ENCODE measurements at regions not wholly inside any gene's neighbourhood (a gene's known extent, or its start where the extent isn't known, plus 50 kb on each side); places are given as distances from the start of the nearest gene placed in this dataset.
"Not testable (repeated sequence)": the region's sequence is repeated elsewhere in the genome, so short reads cannot be mapped to it uniquely, and the experiment has no call there.

- no peak for DNase-seq (ENCODE audit: low spot score)
These were observed 552.5 kb upstream of the CRIM1 start for GRCh38 chr2:35803126-35803525.

GRCh38 chr2:35794796-35795450 is 560.7 kb upstream of the CRIM1 start:
- no peak for DNase-seq (ENCODE audit: low spot score)

GRCh38 chr2:35790292-35790691 is 565.3 kb upstream of the CRIM1 start:
- no peak for DNase-seq (ENCODE audit: low spot score)

- DNase-seq (ENCODE audit: low spot score): no peak
These were observed 567.0 kb upstream of the CRIM1 start for GRCh38 chr2:35788543-35788942.

GRCh38 chr2:35787302-35788031 is 568.1 kb upstream of the CRIM1 start:
- DNase-seq (ENCODE audit: low spot score): no peak

GRCh38 chr2:35785564-35785963 is 570.0 kb upstream of the CRIM1 start:
- DNase-seq (ENCODE audit: low spot score): no peak

GRCh38 chr2:35784777-35785176 is 570.8 kb upstream of the CRIM1 start:
- DNase-seq (ENCODE audit: low spot score): no peak

GRCh38 chr2:35783723-35784122 is 571.9 kb upstream of the CRIM1 start:
- no peak for DNase-seq (ENCODE audit: low spot score)

- no peak for DNase-seq (ENCODE audit: low spot score)
These were observed 614.0 kb upstream of the CRIM1 start for GRCh38 chr2:35741556-35741955.

- no peak for DNase-seq (ENCODE audit: low spot score)
These were observed 623.9 kb upstream of the CRIM1 start for GRCh38 chr2:35731674-35732073.

GRCh38 chr2:35714883-35715282 is 640.7 kb upstream of the CRIM1 start:
- DNase-seq (ENCODE audit: low spot score): no peak

- DNase-seq (ENCODE audit: low spot score): no peak
These were observed 647.1 kb upstream of the CRIM1 start for GRCh38 chr2:35708411-35708923.

GRCh38 chr2:35688309-35688708 is 667.3 kb upstream of the CRIM1 start:
- DNase-seq (ENCODE audit: low spot score): no peak

- no peak for DNase-seq (ENCODE audit: low spot score)
These were observed 703.8 kb upstream of the CRIM1 start for GRCh38 chr2:35651688-35652323.

- DNase-seq (ENCODE audit: low spot score): no peak
These were observed 740.9 kb upstream of the CRIM1 start for GRCh38 chr2:35614640-35615039.

- DNase-seq (ENCODE audit: low spot score): no peak
These were observed 749.2 kb upstream of the CRIM1 start for GRCh38 chr2:35606394-35606793.

GRCh38 chr2:35598310-35598709 is 757.3 kb upstream of the CRIM1 start:
- DNase-seq (ENCODE audit: low spot score): no peak

GRCh38 chr2:35591886-35592285 is 763.7 kb upstream of the CRIM1 start:
- DNase-seq (ENCODE audit: low spot score): no peak

- no peak for DNase-seq (ENCODE audit: low spot score)
These were observed 769.6 kb upstream of the CRIM1 start for GRCh38 chr2:35585972-35586371.

- no peak for DNase-seq (ENCODE audit: low spot score)
These were observed 772.9 kb upstream of the CRIM1 start for GRCh38 chr2:35582637-35583036.

- DNase-seq (ENCODE audit: low spot score): no peak
These were observed 774.6 kb upstream of the CRIM1 start for GRCh38 chr2:35580956-35581355.

- DNase-seq (ENCODE audit: low spot score): not testable (repeated sequence)
These were observed 787.0 kb upstream of the CRIM1 start for GRCh38 chr2:35568574-35568973.

- no peak for DNase-seq (ENCODE audit: low spot score)
These were observed 793.1 kb upstream of the CRIM1 start for GRCh38 chr2:35562488-35562887.
